Kidney epithelial cell (primary cell): ENCODE measurements at regions not wholly inside any gene's neighbourhood (a gene's known extent, or its start where the extent isn't known, plus 50 kb on each side); places are given as distances from the start of the nearest gene placed in this dataset.

Experiments used
- DNase-seq: peaks from one replicate; pipeline ENCODE4 v3.0.0-alpha.2; 2010; ENCODE audit warnings: low read depth
- H3K27me3 ChIP-seq: 2 replicates; pipeline ENCODE4 v1.6.0; 2011; ENCODE audit warnings: low read length; ENCODE audit not compliant: control insufficient read depth, insufficient read depth
- H3K36me3 ChIP-seq: 2 replicates; pipeline ENCODE4 v1.5.1; 2011; ENCODE audit warnings: low read length; ENCODE audit not compliant: control insufficient read depth, insufficient read depth
- H3K4me3 ChIP-seq: 2 replicates; pipeline ENCODE4 v1.5.1; 2011; ENCODE audit warnings: low read depth, mild to moderate bottlenecking, control low read depth, low read length
- TF ChIP-seq, protein P1 (sequence below): IDR thresholded peaks from 2 replicates; pipeline ENCODE4 v1.5.1; 2011; ENCODE audit warnings: mild to moderate bottlenecking, moderate library complexity, low read length, control low read depth, inconsistent platforms; ENCODE audit not compliant: insufficient read depth, poor library complexity, severe bottlenecking

DNA sequence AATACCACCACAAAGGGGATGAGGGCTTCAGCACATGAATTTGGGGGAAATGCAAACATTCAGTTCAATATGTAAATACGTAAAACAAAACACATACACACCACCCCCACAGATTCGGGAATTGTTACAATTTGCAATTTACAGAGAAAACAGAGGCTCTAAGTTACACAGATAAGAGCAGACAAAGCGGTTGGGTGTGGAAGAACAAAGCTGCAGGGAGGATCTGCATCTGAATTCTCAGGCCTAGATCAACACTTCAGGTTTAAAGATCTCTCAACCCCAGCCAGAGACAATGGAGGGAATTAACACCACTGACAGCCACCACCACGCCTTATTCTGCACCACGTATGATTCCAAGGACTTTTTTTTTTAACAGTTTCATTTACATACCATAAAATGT is 375.5 kb downstream of the BCL11B start:
- Histone ChIP-seq H3K27me3 (no peaks in the 10 kb centered on the region), H3K36me3 (no peaks in the 10 kb centered on the region), H3K4me3 (no peak overlapping the region)
- no peak for DNase-seq
- TF ChIP-seq, protein P1, sequence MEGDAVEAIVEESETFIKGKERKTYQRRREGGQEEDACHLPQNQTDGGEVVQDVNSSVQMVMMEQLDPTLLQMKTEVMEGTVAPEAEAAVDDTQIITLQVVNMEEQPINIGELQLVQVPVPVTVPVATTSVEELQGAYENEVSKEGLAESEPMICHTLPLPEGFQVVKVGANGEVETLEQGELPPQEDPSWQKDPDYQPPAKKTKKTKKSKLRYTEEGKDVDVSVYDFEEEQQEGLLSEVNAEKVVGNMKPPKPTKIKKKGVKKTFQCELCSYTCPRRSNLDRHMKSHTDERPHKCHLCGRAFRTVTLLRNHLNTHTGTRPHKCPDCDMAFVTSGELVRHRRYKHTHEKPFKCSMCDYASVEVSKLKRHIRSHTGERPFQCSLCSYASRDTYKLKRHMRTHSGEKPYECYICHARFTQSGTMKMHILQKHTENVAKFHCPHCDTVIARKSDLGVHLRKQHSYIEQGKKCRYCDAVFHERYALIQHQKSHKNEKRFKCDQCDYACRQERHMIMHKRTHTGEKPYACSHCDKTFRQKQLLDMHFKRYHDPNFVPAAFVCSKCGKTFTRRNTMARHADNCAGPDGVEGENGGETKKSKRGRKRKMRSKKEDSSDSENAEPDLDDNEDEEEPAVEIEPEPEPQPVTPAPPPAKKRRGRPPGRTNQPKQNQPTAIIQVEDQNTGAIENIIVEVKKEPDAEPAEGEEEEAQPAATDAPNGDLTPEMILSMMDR = no peak

DNA sequence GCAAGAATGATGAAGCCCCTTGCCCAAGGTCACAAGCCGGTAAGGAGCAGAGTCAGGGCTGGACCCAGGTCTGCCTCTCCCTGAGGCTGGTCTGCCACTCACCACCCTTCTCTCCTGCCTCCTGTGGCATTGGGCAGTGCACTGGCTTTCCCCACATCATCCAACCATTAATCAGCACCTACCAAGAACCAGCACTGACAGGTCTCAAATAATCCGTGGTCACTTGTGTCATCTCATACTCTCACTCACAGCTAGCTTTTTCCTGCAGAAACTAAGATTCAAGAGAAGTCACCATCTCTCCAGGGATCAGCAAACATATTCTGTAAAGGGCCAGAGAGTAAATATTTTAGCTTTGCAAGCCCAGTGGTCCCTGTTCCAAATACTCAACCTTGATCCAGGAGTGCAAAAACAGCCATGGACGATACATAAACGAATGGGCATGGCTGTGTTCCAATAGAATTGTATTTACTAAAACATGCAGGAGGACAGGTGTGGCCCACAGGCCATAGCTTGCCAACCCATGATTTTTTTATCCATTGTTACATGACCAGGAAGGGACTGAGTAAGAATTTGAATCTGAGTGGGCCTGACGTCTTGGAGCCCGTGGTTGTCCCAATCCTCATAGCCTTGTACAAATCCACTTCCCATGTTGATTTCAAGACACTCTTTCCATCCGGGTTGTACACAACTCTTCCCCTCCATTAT is 374.2 kb downstream of the BCL11B start:
- Histone ChIP-seq H3K36me3 (no peaks in the 10 kb centered on the region), H3K4me3 (no peak overlapping the region), H3K27me3 (no peaks in the 10 kb centered on the region)
- no peak for DNase-seq
- TF ChIP-seq, protein P1 = no peak

DNA sequence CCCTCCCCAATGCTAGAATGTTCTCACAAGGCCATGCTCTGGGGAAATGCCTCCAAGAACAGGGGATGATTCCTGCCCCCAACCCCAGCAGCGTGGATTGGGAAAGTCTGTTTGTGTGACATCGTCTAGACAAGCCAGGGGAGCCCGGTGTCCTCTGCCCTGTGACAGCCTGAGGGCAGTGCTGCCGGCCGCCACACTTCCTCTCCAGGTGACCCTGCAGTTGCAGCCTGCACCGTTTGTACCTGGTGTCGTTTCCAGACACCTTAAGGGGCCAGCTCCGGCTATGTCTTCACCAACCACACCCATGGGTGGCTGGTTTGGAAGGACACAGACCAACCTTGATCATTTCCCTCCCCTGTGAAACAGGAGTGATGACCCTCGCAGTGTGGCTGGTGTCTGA is 372.6 kb downstream of the BCL11B start:
- no peaks in the 10 kb centered on the region for H3K36me3 ChIP-seq
- H3K4me3 ChIP-seq = no peak overlapping the region
- no peaks in the 10 kb centered on the region for H3K27me3 ChIP-seq
- DNase-seq = no peak
- TF ChIP-seq, protein P1 = no peak

DNA sequence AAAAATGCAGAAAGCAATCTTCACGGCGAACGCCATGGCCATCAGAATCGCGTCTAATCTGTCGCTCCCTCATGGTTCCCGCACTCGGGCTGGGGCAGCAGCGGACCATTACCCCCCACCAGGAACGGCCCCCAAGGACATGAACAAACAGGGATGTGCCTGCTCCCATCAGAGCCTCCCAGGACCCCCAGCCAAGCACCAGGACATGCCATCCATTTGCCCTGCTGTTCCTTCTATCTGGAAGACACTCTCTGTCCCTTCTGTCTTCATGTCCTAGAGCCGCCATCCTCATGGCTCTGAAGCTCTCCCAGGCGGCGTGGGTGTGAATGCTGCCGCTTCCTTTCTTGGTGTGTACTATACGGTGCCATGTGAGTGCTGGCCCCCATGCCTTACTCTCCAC is 371.8 kb downstream of the BCL11B start:
- no peak for DNase-seq
- no peaks in the 10 kb centered on the region for H3K27me3 ChIP-seq
- no peak overlapping the region for H3K4me3 ChIP-seq
- no peaks in the 10 kb centered on the region for H3K36me3 ChIP-seq
- TF ChIP-seq, protein P1 = no peak

DNA sequence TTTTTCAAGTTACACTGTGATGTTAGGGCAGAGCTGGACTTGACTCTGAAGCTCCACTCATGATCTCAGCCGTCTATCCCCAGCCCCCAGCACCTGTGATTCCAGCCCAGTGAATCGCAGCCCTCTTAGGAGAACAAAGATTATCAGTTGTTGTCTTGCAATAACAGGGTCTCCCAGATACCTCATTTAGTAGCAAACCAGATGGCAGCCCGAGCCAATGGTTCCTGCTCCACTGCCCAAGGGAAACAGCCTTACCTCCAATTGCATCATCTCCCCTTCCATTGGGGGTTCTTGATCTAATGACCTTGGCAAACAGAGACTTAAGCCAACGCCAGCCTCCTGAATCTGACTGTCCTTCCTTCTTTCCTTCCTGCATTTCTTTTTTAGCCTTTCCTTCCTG is 371.2 kb downstream of the BCL11B start:
- no peak for DNase-seq
- no peak overlapping the region for H3K4me3 ChIP-seq

More for the DNA sequence above, 371.2 kb downstream of the BCL11B start:
- no peaks in the 10 kb centered on the region for H3K36me3 ChIP-seq
- TF ChIP-seq, protein P1 = no peak
- no peaks in the 10 kb centered on the region for H3K27me3 ChIP-seq
